Neural cell (in vitro differentiated cells): ENCODE measurements at regions not wholly inside any gene's neighbourhood (a gene's known extent, or its start where the extent isn't known, plus 50 kb on each side); places are given as distances from the start of the nearest gene placed in this dataset.

Experiments
- H2AFZ ChIP-seq: fragments of 200-600, 300-800 bp; sonication (generic), shearing (Covaris generic); 2 replicates; pipeline ENCODE4 v1.6.0; 2014; ENCODE audit warnings: low read depth, mild to moderate bottlenecking, antibody characterized with exemption, low read length, moderate library complexity
- H3F3A ChIP-seq: fragments of 200-600 bp; shearing (Covaris generic); 2 replicates; pipeline ENCODE4 v1.6.1; 2016; ENCODE audit warnings: mild to moderate bottlenecking, moderate library complexity, mixed read lengths, antibody characterized with exemption, low read length; ENCODE audit not compliant: insufficient read depth, poor library complexity, severe bottlenecking
- H3K27ac ChIP-seq: fragments of 200-600, 300-800 bp; sonication (generic), shearing (Covaris generic); 2 replicates; pipeline ENCODE4 v1.5.1; 2014; ENCODE audit warnings: mild to moderate bottlenecking, low read length, moderate library complexity
- H3K27me3 ChIP-seq: fragments of 300-800, 200-600 bp; sonication (generic), shearing (Covaris generic); 2 replicates; pipeline ENCODE4 v1.6.0; 2014; ENCODE audit warnings: mild to moderate bottlenecking, low read depth, low read length, moderate library complexity; ENCODE audit not compliant: insufficient read depth
- H3K36me3 ChIP-seq: fragments of 300-800, 200-600 bp; sonication (generic), shearing (Covaris generic); 2 replicates; pipeline ENCODE4 v1.5.1; 2014; ENCODE audit warnings: mild to moderate bottlenecking, antibody characterized with exemption, low read length, moderate library complexity; ENCODE audit not compliant: insufficient read depth
- H3K4me2 ChIP-seq: fragments of 300-800, 200-600 bp; sonication (generic), shearing (Covaris generic); 2 replicates; pipeline ENCODE4 v1.6.0; 2014; ENCODE audit warnings: mild to moderate bottlenecking, low read length
- H3K4me3 ChIP-seq: fragments of 300-800, 200-600 bp; sonication (generic), shearing (Covaris generic); 2 replicates; pipeline ENCODE4 v1.5.1; 2014; ENCODE audit warnings: mild to moderate bottlenecking, low read length, moderate library complexity
- H3K79me2 ChIP-seq: fragments of 200-600 bp; shearing (Covaris generic); replicated peaks from 2 replicates; pipeline ENCODE4 v1.6.0; 2014; ENCODE audit warnings: mild to moderate bottlenecking, low read length, moderate library complexity; ENCODE audit not compliant: insufficient read depth
- H3K9ac ChIP-seq: fragments of 300-800, 200-600 bp; sonication (generic), shearing (Covaris generic); 2 replicates; pipeline ENCODE4 v1.6.1; 2016; ENCODE audit warnings: mild to moderate bottlenecking, low read length, mixed read lengths
- H3K9me2 ChIP-seq: fragments of 200-600 bp; shearing (Covaris generic); 2 replicates; pipeline ENCODE4 v1.6.1; 2016; ENCODE audit warnings: mild to moderate bottlenecking, low read length, mixed read lengths; ENCODE audit not compliant: insufficient read depth
- H3K9me3 ChIP-seq: fragments of 200-600, 300-800 bp; sonication (generic), shearing (Covaris generic); 2 replicates; pipeline ENCODE4 v1.6.1; 2016; ENCODE audit warnings: mild to moderate bottlenecking, mixed run types, low read length, moderate library complexity, mixed read lengths
- H4K20me1 ChIP-seq: fragments of 200-600 bp; shearing (Covaris generic); 2 replicates; pipeline ENCODE4 v1.6.1; 2016; ENCODE audit warnings: mild to moderate bottlenecking, mixed run types; ENCODE audit not compliant: insufficient read depth
- EP300 ChIP-seq: fragments of 450-650 bp; conservative IDR thresholded peaks from 2 replicates; pipeline ENCODE4 v1.6.1; 2014; ENCODE audit warnings: antibody characterized with exemption, mild to moderate bottlenecking, moderate library complexity; ENCODE audit not compliant: poor library complexity, severe bottlenecking
- EZH2 ChIP-seq: fragments of 200-600, 300-800 bp; shearing (Covaris generic), sonication (generic); IDR thresholded peaks from 2 replicates; pipeline ENCODE4 v1.6.1; 2014; ENCODE audit warnings: antibody characterized with exemption, low read length, borderline replicate concordance, mild to moderate bottlenecking; ENCODE audit not compliant: insufficient read depth, poor library complexity, severe bottlenecking
- MXI1 ChIP-seq: fragments of 450-650 bp; conservative IDR thresholded peaks from 2 replicates; pipeline ENCODE4 v1.6.1; 2014; ENCODE audit warnings: antibody characterized with exemption, mild to moderate bottlenecking; ENCODE audit not compliant: poor library complexity, severe bottlenecking
- POLR2AphosphoS5 ChIP-seq: IDR thresholded peaks from 2 replicates; pipeline ENCODE4 v1.6.1; 2012
- RAD21 ChIP-seq: fragments of 450-650 bp; conservative IDR thresholded peaks from 2 replicates; pipeline ENCODE4 v1.6.1; 2014; ENCODE audit warnings: antibody characterized with exemption, mild to moderate bottlenecking, moderate library complexity
- SMC3 ChIP-seq: fragments of 450-650 bp; conservative IDR thresholded peaks from 2 replicates; pipeline ENCODE4 v1.6.1; 2014; ENCODE audit warnings: antibody characterized with exemption, mild to moderate bottlenecking, moderate library complexity; ENCODE audit not compliant: poor library complexity
- TAF1 ChIP-seq: IDR thresholded peaks from 2 replicates; pipeline ENCODE4 v1.6.1; 2012; ENCODE audit warnings: low read depth
- TF ChIP-seq, protein P1 (sequence below): fragments of 450-650 bp; IDR thresholded peaks from 2 replicates; pipeline ENCODE4 v1.5.1; 2014; ENCODE audit warnings: antibody characterized with exemption, mild to moderate bottlenecking, moderate library complexity; ENCODE audit not compliant: poor library complexity, severe bottlenecking
- TF ChIP-seq, protein P2 (sequence below): IDR thresholded peaks from 2 replicates; pipeline ENCODE4 v1.6.1; 2012; ENCODE audit warnings: borderline replicate concordance

DNA sequence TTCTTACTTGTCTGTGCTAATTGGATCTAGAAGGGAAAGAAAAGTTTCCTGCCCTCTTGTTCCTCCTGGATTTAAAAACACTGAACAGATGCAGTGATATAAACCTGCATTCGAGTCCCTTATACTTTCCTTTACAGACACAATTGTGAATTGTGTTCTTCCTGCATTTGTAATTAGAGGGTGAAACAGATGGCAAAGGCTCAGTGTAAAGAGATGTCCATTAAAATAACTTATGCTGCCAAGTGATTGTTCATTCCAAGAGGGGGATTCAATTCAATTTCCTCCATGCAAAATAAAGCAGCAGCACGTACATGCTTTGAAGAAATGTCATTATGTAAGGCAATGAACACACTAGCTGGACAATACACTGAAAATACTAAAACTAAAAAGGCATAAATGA is 248.3 kb upstream of the LRIG3 start:
- H3K4me2 ChIP-seq: no peak overlapping the region
- H3K79me2 ChIP-seq: no peaks in the 10 kb centered on the region
- no peak overlapping the region for H3K9ac ChIP-seq
- no peak overlapping the region for H3K4me3 ChIP-seq
- no peaks in the 10 kb centered on the region for H3K9me2 ChIP-seq
- no peak overlapping the region for H3K27ac ChIP-seq
- no peaks in the 10 kb centered on the region for H3K9me3 ChIP-seq
- H3F3A ChIP-seq: no peaks in the 10 kb centered on the region
- H4K20me1 ChIP-seq: no peaks in the 10 kb centered on the region
- H3K36me3 ChIP-seq: no peaks in the 10 kb centered on the region
- no peak overlapping the region for H2AFZ ChIP-seq
- TF ChIP-seq, protein P1, sequence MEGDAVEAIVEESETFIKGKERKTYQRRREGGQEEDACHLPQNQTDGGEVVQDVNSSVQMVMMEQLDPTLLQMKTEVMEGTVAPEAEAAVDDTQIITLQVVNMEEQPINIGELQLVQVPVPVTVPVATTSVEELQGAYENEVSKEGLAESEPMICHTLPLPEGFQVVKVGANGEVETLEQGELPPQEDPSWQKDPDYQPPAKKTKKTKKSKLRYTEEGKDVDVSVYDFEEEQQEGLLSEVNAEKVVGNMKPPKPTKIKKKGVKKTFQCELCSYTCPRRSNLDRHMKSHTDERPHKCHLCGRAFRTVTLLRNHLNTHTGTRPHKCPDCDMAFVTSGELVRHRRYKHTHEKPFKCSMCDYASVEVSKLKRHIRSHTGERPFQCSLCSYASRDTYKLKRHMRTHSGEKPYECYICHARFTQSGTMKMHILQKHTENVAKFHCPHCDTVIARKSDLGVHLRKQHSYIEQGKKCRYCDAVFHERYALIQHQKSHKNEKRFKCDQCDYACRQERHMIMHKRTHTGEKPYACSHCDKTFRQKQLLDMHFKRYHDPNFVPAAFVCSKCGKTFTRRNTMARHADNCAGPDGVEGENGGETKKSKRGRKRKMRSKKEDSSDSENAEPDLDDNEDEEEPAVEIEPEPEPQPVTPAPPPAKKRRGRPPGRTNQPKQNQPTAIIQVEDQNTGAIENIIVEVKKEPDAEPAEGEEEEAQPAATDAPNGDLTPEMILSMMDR: no peak
- TF ChIP-seq EZH2 (no peak), MXI1 (no peak), SMC3 (no peak), TAF1 (no peak), POLR2AphosphoS5 (no peak), RAD21 (no peak), EP300 (no peak)
- TF ChIP-seq, protein P2, sequence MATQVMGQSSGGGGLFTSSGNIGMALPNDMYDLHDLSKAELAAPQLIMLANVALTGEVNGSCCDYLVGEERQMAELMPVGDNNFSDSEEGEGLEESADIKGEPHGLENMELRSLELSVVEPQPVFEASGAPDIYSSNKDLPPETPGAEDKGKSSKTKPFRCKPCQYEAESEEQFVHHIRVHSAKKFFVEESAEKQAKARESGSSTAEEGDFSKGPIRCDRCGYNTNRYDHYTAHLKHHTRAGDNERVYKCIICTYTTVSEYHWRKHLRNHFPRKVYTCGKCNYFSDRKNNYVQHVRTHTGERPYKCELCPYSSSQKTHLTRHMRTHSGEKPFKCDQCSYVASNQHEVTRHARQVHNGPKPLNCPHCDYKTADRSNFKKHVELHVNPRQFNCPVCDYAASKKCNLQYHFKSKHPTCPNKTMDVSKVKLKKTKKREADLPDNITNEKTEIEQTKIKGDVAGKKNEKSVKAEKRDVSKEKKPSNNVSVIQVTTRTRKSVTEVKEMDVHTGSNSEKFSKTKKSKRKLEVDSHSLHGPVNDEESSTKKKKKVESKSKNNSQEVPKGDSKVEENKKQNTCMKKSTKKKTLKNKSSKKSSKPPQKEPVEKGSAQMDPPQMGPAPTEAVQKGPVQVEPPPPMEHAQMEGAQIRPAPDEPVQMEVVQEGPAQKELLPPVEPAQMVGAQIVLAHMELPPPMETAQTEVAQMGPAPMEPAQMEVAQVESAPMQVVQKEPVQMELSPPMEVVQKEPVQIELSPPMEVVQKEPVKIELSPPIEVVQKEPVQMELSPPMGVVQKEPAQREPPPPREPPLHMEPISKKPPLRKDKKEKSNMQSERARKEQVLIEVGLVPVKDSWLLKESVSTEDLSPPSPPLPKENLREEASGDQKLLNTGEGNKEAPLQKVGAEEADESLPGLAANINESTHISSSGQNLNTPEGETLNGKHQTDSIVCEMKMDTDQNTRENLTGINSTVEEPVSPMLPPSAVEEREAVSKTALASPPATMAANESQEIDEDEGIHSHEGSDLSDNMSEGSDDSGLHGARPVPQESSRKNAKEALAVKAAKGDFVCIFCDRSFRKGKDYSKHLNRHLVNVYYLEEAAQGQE: no peak
- H3K27me3 ChIP-seq: no peaks in the 10 kb centered on the region

DNA sequence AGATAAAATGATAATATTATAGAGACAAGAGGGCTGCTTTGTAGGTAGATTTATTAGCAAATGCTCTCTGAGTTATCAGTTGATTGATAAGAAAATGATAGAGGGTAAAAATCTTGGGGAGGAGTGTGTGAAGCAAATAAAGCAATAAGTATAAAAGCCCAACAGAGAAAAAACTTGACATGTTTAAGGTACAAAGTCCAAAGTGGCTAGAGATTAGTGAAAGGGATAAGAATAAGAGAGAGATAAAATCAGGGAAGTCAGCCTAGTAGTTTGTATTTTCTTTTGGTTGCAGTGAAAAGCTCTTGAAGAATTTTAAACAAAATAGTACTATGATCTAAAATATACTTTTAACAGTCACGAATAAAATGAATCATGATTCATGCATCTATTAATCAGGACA is 246.2 kb upstream of the LRIG3 start:
- TF ChIP-seq TAF1 (no peak), EZH2 (no peak), RAD21 (no peak), POLR2AphosphoS5 (no peak), EP300 (no peak), MXI1 (no peak), SMC3 (no peak)
- TF ChIP-seq, protein P2: no peak
- TF ChIP-seq, protein P1: no peak
- Histone ChIP-seq H3K4me3 (no peak overlapping the region), H3K9me2 (no peaks in the 10 kb centered on the region)

More for the DNA sequence above, 246.2 kb upstream of the LRIG3 start:
- Histone ChIP-seq H4K20me1 (no peaks in the 10 kb centered on the region), H3K36me3 (no peaks in the 10 kb centered on the region), H3K9ac (no peak overlapping the region), H2AFZ (no peak overlapping the region), H3K27me3 (no peaks in the 10 kb centered on the region), H3K79me2 (no peaks in the 10 kb centered on the region), H3K4me2 (no peak overlapping the region), H3K9me3 (no peaks in the 10 kb centered on the region), H3K27ac (no peak overlapping the region), H3F3A (no peaks in the 10 kb centered on the region)
